Pulmonary artery endothelial cell (primary cell): ENCODE measurements at regions not wholly inside any gene's neighbourhood (a gene's known extent, or its start where the extent isn't known, plus 50 kb on each side); places are given as distances from the start of the nearest gene placed in this dataset.

Experiments
- DNase-seq: peaks from one replicate; pipeline ENCODE4 v3.0.0-alpha.2; 2011; ENCODE audit warnings: low read depth, low spot score

GRCh38 chr6:40755046-40755681 is 168.0 kb upstream of the LRFN2 start:
- DNase-seq: no peak

GRCh38 chr6:40754461-40755045 is 167.4 kb upstream of the LRFN2 start:
- DNase-seq: no peak

- DNase-seq: no peak
Observed at GRCh38 chr6:40753675-40754448, 166.7 kb upstream of the LRFN2 start.

GRCh38 chr6:40753048-40753447 is 165.9 kb upstream of the LRFN2 start:
- no peak for DNase-seq

- no peak for DNase-seq
Observed at GRCh38 chr6:40744835-40745234, 157.7 kb upstream of the LRFN2 start.

- DNase-seq: no peak
Observed at GRCh38 chr6:40743690-40744446, 156.7 kb upstream of the LRFN2 start.

- DNase-seq: no peak
Observed at GRCh38 chr6:40743226-40743625, 156.1 kb upstream of the LRFN2 start.

GRCh38 chr6:40740518-40740917 is 153.4 kb upstream of the LRFN2 start:
- DNase-seq: no peak

- no peak for DNase-seq
Observed at GRCh38 chr6:40738551-40739193, 151.5 kb upstream of the LRFN2 start.

GRCh38 chr6:40735521-40735920 is 148.4 kb upstream of the LRFN2 start:
- no peak for DNase-seq

- DNase-seq: no peak
Observed at GRCh38 chr6:40735121-40735520, 148.0 kb upstream of the LRFN2 start.

- no peak for DNase-seq
Observed at GRCh38 chr6:40734607-40735006, 147.4 kb upstream of the LRFN2 start.

- DNase-seq: no peak
Observed at GRCh38 chr6:40733770-40734396, 146.7 kb upstream of the LRFN2 start.

GRCh38 chr6:40733290-40733689 is 146.1 kb upstream of the LRFN2 start:
- no peak for DNase-seq

GRCh38 chr6:40732878-40733277 is 145.7 kb upstream of the LRFN2 start:
- no peak for DNase-seq

GRCh38 chr6:40728643-40729042 is 141.5 kb upstream of the LRFN2 start:
- no peak for DNase-seq

- DNase-seq: no peak
Observed at GRCh38 chr6:40727271-40727670, 140.1 kb upstream of the LRFN2 start.

GRCh38 chr6:40726853-40727252 is 139.7 kb upstream of the LRFN2 start:
- DNase-seq: no peak

GRCh38 chr6:40725390-40725789 is 138.2 kb upstream of the LRFN2 start:
- DNase-seq: no peak

- DNase-seq: no peak
Observed at GRCh38 chr6:40724886-40725285, 137.7 kb upstream of the LRFN2 start.

- DNase-seq: no peak
Observed at GRCh38 chr6:40723967-40724366, 136.8 kb upstream of the LRFN2 start.
